ENCODE measurements at regions not wholly inside any gene's neighbourhood (a gene's known extent, or its start where the extent isn't known, plus 50 kb on each side); places are given as distances from the start of the nearest gene placed in this dataset.

DNA sequence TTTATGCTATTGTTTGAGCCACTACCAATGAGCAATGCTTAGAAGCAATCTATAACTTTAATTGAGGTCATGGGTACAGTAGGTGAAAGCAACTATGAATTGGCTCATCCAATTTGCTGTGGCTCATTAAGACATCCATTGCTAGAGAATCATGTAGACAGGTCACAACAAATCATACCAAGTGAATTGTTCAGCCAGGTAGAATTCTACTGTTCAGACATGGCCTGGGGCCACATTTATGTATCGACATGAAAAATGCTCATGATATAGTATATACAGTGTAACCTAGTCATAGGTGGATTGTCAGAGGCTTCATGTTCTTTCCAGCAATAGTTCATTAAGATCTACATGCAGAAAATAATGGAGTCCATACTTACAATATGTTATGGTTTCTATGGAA, 633.7 kb upstream of the EYS start:
- Mint-ChIP-seq H3K27me3 (ENCODE audit: low read depth) (no peaks in the 10 kb centered on the region), H3K36me3 (ENCODE audit: low read depth) (no peaks in the 10 kb centered on the region), H3K9me3 (no peaks in the 10 kb centered on the region), H3K4me3 (no peak overlapping the region), H3K4me1 (peaks cover 2% of the 10 kb centered on the region), H3K27ac (no peak overlapping the region)
- TF ChIP-seq, protein P1, sequence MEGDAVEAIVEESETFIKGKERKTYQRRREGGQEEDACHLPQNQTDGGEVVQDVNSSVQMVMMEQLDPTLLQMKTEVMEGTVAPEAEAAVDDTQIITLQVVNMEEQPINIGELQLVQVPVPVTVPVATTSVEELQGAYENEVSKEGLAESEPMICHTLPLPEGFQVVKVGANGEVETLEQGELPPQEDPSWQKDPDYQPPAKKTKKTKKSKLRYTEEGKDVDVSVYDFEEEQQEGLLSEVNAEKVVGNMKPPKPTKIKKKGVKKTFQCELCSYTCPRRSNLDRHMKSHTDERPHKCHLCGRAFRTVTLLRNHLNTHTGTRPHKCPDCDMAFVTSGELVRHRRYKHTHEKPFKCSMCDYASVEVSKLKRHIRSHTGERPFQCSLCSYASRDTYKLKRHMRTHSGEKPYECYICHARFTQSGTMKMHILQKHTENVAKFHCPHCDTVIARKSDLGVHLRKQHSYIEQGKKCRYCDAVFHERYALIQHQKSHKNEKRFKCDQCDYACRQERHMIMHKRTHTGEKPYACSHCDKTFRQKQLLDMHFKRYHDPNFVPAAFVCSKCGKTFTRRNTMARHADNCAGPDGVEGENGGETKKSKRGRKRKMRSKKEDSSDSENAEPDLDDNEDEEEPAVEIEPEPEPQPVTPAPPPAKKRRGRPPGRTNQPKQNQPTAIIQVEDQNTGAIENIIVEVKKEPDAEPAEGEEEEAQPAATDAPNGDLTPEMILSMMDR (IDR thresholded peaks at IDR 0.05; ENCODE audit: unreplicated experiment in 3 of 3) = no peak

DNA sequence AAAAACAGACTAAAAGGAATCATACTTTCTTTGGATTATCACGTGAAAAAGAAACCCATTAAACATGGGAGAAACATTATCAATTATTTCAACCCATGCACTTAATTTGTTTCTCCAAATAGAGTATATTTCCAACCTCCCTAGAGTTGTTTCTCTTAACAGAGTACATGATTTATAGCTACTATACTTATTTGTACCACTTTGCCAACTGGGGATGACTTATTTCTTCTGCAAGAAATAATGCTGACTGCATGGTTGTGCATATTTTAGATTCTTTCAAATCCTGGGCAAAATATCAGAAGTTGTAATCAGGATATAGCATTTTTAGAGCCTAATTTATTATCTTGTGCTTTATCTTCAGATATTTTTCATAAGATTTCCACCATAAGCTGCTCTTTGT, 629.1 kb upstream of the EYS start:
- no peaks in the 10 kb centered on the region for H3K27me3 Mint-ChIP-seq (ENCODE audit: low read depth)
- H3K36me3 Mint-ChIP-seq (ENCODE audit: low read depth) = no peaks in the 10 kb centered on the region
- no peak overlapping the region for H3K27ac Mint-ChIP-seq
- no peaks in the 10 kb centered on the region for H3K4me1 Mint-ChIP-seq
- no peak overlapping the region for H3K4me3 Mint-ChIP-seq
- TF ChIP-seq, protein P1 (IDR thresholded peaks at IDR 0.05; ENCODE audit: unreplicated experiment in 3 of 3) = no peak
- no peaks in the 10 kb centered on the region for H3K9me3 Mint-ChIP-seq

DNA sequence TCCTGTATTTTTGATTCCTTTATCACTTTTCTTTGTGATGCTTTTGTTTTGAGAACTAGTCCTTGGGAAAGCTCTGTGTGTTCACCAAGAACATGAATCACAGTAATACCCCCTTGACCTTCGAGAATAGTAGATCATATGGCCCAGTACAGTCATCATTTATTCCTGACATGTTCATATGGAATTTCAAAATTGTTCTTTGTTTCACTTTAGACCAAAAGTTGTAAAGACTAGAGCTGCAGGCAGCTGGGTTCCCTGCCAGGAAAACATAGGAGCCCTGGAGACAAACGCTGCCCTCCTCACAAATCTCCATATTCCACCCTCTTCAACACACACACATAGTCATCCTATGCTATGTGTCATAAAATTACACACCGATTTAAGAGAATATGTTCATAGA, 621.2 kb upstream of the EYS start:
- TF ChIP-seq, protein P1 (IDR thresholded peaks at IDR 0.05; ENCODE audit: unreplicated experiment in 3 of 3) = no peak
- no peaks in the 10 kb centered on the region for H3K36me3 Mint-ChIP-seq (ENCODE audit: low read depth)
- H3K9me3 Mint-ChIP-seq = no peaks in the 10 kb centered on the region
- no peaks in the 10 kb centered on the region for H3K4me1 Mint-ChIP-seq
- no peak overlapping the region for H3K4me3 Mint-ChIP-seq
- H3K27me3 Mint-ChIP-seq (ENCODE audit: low read depth) = no peaks in the 10 kb centered on the region
- H3K27ac Mint-ChIP-seq = no peak overlapping the region

DNA sequence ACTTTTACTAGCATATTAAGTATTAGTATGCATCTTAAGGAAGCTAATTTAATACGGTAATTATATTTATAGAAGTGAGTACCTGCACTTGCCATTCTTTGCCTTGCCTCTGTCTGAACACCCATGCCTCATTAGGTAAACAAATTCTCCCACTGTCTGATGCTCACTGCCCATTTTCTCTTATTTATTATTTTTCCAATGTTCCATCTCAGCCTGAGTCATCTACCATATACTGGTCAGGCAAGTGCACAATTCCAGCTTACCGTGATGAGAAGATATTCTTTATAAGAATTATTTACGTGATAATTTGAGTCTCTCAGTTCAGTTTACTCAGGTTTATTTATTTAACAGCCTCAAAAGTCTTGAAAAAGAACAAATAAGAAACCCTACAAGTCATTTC, 619.2 kb upstream of the EYS start:
- TF ChIP-seq, protein P1 (IDR thresholded peaks at IDR 0.05; ENCODE audit: unreplicated experiment in 3 of 3) = no peak
- H3K9me3 Mint-ChIP-seq = no peaks in the 10 kb centered on the region
- no peaks in the 10 kb centered on the region for H3K36me3 Mint-ChIP-seq (ENCODE audit: low read depth)
- H3K4me3 Mint-ChIP-seq = no peak overlapping the region
- no peaks in the 10 kb centered on the region for H3K27me3 Mint-ChIP-seq (ENCODE audit: low read depth)
- no peaks in the 10 kb centered on the region for H3K4me1 Mint-ChIP-seq
- H3K27ac Mint-ChIP-seq = no peak overlapping the region

DNA sequence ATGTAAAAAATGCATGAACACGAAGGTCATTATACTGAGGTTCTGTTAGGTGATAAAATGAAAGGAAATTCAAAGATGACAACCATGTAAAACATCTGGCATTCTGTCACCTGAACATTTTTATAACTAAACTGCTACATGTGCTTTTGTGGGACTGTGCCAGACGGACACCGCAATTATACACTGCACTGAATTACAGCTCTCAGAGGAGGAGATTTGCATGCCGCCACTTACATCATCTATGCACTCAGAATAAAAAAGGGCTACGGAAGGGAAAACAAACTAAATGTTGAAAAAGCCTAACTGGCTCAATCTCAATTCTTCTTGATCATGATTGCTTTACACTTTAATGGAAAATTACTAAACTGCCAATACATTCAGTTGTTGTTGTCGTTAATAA, 614.0 kb upstream of the EYS start:
- no peak overlapping the region for H3K4me3 Mint-ChIP-seq
- no peaks in the 10 kb centered on the region for H3K27me3 Mint-ChIP-seq (ENCODE audit: low read depth)
- H3K9me3 Mint-ChIP-seq = no peaks in the 10 kb centered on the region
- no peaks in the 10 kb centered on the region for H3K36me3 Mint-ChIP-seq (ENCODE audit: low read depth)
- H3K4me1 Mint-ChIP-seq = no peaks in the 10 kb centered on the region
- H3K27ac Mint-ChIP-seq = no peak overlapping the region
- TF ChIP-seq, protein P1 (IDR thresholded peaks at IDR 0.05; ENCODE audit: unreplicated experiment in 3 of 3) = no peak

DNA sequence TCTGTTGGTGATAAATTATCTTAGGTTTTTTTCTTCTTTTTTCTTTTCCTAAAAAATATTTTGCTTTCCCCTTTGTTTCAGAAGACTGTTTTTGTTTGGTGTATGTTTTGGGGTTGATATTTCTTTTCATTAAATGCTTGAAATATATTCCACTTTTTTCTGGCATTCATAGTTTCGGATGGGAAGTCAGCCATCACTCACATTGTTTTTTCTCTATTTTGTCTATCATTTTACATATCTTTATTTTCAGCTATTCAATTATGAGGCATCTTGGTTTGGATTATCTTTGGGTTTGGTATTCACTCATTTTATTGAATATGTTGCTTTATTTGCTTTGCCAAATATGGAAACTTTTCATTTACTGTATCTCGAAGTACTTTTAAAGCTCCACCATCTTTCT, 600.5 kb upstream of the EYS start:
- Mint-ChIP-seq H3K27ac (no peak overlapping the region), H3K4me1 (no peaks in the 10 kb centered on the region), H3K4me3 (no peak overlapping the region), H3K27me3 (ENCODE audit: low read depth) (no peaks in the 10 kb centered on the region), H3K9me3 (peaks cover 24% of the 10 kb centered on the region), H3K36me3 (ENCODE audit: low read depth) (peaks cover 14% of the 10 kb centered on the region)
- TF ChIP-seq, protein P1 (IDR thresholded peaks at IDR 0.05; ENCODE audit: unreplicated experiment in 3 of 3) = no peak

All from nephron (organoid).